Esophagus squamous epithelium (tissue), 5 donors: ENCODE measurements at regions not wholly inside any gene's neighbourhood (a gene's known extent, or its start where the extent isn't known, plus 50 kb on each side); places are given as distances from the start of the nearest gene placed in this dataset.

Experiments used
- DNase-seq: peaks from one replicate; lab custom pipeline; 2025; lab: John Stamatoyannopoulos, UW
- H3K27ac ChIP-seq, 4 donors: fragments of 200-600 bp; sonication (generic); one replicate each; pipeline ENCODE4 v1.5.1; 2016 to 2019; ENCODE audit warnings: mild to moderate bottlenecking in 1 of 4
- H3K27me3 ChIP-seq, 4 donors: fragments of 200-600 bp; sonication (generic); 1 replicate in 3 of 4; 2 replicates in 1 of 4; pipeline versions ENCODE4 v1.5.1 to v1.6.0; 2017 to 2021; ENCODE audit warnings: antibody characterized with exemption in 1 of 4
- H3K36me3 ChIP-seq, 3 donors: fragments of 200-600 bp; sonication (generic); one replicate each; pipeline ENCODE4 v1.5.1; 2016 to 2019
- H3K4me1 ChIP-seq, 3 donors: fragments of 200-600 bp; sonication (generic); one replicate each; pipeline ENCODE4 v1.5.1; 2017 to 2019
- H3K4me3 ChIP-seq, 4 donors: fragments of 200-600 bp; sonication (generic); 1 replicate in 3 of 4; 2 replicates in 1 of 4; pipeline ENCODE4 v1.5.1; 2016 to 2019; ENCODE audit warnings: mild to moderate bottlenecking in 2 of 4, moderate library complexity in 1 of 4
- H3K9me3 ChIP-seq, 3 donors: fragments of 200-600 bp; sonication (generic); one replicate each; pipeline ENCODE4 v1.5.1; 2016 to 2019
- POLR2A ChIP-seq, 4 donors: fragments of 450-650 bp; IDR thresholded peaks; one replicate each; pipeline ENCODE4 v1.6.1; 2017; ENCODE audit warnings: antibody characterized with exemption in 4 of 4, mild to moderate bottlenecking in 4 of 4, moderate library complexity in 3 of 4
- WGBS, 2 donors: methylation state at CpG; one replicate each; pipeline ENCODE4 v1.1.5; 2018; 5-methylcytosine and 5-hydroxymethylcytosine counted together
- intact Hi-C: fragments of 100-400 bp; cut with DNase I; formaldehyde crosslinking; loops from one replicate; pipeline ENCODE4 v1.15.0; 2022
- TF ChIP-seq, protein P1 (sequence below), 6 experiments: fragments of 450-650 bp in 4 of 6; fragments of 200-600 bp in 2 of 6; sonication (generic) in 2 of 6; IDR thresholded peaks; one replicate each; pipeline ENCODE4 v1.5.1; 2016 to 2019; ENCODE audit warnings: antibody characterized with exemption in 6 of 6, mild to moderate bottlenecking in 4 of 6, moderate library complexity in 4 of 6
- donor health status: DM: yes; HTN: yes; CAD: no.

DNA sequence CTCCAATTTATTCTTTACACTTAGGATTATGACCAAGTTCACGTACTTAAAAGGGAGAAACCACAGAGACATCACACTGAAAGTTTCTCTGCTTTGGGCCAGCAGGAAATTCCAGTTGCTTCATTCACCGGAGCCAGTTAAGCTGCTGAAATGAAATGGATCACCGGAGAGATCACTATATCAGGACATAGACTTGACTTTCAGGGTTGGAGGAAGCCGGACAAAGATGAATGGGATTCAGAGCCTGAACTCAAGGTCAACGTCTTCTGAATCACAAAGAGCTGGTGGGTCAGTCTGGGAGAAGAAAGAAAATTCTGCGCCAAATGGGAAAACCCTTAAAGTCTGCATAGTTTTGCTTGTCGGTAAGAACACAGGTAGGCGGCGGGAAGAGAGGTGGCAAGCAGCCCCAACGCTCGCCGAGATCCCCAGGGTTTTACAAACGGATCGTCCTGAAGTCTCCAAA, 81.9 kb upstream of the CCDC28A start:
- peak overlapping the region; percentile 85 to 96 (median 94) for H3K27ac ChIP-seq
- DNase-seq: no peak
- intact Hi-C loops: loop anchor here (10.0 kb wide), 2 partner anchors 73 to 97 kb away; no protein-coding TSS in a partner anchor
- no peaks in the 10 kb centered on the region for H3K9me3 ChIP-seq
- WGBS, 2 donors: 4 to 11% methylated on average over 9 to 14 of the region's 14 CpGs
- TF ChIP-seq POLR2A (IDR thresholded peaks at IDR 0.05): no peak
- TF ChIP-seq, protein P1, sequence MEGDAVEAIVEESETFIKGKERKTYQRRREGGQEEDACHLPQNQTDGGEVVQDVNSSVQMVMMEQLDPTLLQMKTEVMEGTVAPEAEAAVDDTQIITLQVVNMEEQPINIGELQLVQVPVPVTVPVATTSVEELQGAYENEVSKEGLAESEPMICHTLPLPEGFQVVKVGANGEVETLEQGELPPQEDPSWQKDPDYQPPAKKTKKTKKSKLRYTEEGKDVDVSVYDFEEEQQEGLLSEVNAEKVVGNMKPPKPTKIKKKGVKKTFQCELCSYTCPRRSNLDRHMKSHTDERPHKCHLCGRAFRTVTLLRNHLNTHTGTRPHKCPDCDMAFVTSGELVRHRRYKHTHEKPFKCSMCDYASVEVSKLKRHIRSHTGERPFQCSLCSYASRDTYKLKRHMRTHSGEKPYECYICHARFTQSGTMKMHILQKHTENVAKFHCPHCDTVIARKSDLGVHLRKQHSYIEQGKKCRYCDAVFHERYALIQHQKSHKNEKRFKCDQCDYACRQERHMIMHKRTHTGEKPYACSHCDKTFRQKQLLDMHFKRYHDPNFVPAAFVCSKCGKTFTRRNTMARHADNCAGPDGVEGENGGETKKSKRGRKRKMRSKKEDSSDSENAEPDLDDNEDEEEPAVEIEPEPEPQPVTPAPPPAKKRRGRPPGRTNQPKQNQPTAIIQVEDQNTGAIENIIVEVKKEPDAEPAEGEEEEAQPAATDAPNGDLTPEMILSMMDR (IDR thresholded peaks at IDR 0.05): no peak
- H3K4me1 ChIP-seq: peaks cover 3 to 46% (median 24%) of the 10 kb centered on the region in 3 donors
- H3K4me3 ChIP-seq: peak overlapping the region; percentile 63 to 95 (median 88)
- no peaks in the 10 kb centered on the region for H3K36me3 ChIP-seq
- H3K27me3 ChIP-seq: no peaks in the 10 kb centered on the region

DNA sequence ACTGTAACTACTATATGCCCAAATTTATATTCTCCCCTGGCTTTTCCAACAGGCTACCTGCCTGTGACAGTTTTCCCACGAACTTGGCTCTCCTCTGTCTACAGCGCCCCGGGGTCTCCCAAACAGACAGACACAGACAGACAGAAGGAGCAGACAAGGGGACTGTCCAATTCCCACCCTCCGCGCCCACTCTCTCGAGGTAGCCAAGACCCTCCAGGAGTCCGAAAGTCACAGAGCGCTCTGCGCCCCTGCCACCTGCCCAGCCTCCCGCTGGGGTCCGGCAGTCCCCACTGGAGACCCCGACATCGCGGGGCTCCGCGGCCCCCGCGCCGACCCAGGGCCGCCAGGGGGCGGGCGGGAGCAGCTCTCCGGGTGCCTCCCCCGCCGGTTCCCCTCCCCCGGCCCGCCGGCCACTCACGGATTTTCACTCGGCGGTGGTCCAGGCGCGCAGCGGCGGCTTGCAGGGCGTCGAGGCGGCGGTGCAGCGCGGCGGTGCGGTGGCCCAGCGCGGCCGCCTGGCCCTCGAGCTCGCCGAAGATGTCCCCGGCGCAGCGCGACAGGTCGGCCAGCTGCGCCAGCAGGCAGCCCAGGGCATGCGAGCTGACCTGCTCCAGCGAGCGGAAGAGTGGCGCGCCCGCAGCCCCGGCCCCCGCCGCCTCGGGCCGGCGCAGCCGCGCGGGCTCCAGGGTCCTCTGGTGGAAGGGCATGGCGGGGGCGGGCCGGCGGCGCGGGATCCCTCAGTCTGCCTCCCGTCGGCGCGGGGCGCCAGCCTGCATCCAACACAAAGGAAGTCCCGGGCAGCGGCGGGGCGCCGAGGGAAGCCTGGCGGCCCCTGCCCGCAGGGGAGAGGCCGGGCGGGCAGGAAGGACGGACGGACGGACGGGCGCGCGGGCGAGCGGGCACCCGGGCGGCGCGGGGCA, 81.3 kb upstream of the CCDC28A start:
- no peak for DNase-seq

DNA sequence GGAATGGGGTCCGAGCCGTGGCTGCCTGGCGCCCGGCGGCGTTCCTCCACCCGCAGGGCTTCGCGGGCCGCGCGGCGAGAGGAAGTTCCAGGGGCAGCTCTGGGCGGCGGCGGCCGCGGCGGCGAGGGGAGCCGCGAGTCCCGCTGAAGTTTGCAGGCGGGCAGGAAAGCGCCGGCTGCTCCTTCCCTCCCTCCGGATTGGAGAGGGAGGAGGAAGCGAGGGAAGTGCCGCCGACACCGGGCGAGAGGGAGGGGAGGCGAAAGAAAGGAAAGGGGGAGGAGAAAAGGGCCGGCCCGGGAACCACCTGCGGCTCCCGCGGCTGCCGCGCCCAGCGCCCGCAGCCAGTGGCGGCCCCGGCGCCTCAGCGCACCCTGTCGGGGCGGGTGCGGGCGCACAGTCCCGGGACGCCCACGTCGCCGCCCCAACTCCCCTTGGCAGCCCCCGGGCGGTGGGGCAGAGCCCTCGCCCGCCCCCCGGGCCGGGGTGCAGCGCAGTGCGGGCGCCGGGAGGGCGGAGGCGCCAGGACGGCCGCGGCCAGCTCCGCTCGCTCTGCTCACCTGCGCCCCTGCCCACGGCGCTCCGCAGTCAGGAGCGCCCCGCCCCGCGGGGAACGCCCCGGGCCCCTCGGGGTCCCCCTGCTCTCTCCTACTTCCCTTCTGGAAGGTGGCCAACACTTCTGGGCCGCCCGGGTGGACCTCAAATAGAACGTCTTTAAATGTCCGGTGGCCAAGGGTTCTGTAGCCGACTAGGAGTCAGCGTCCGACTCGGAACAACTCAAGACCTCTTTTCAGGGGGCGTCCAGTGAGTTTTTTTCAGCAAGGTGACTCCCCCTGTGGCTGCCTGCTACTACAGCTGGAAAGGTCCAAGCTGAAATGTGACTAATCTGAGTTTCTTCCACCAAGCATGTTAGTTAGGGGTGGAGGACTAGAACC, 80.3 kb upstream of the CCDC28A start:
- no peak for DNase-seq
- Histone ChIP-seq H3K9me3 (no peaks in the 10 kb centered on the region), H3K4me1 (peaks cover 3 to 42% (median 24%) of the 10 kb centered on the region in 3 donors), H3K27ac (peak overlapping the region; percentile 85 to 96 (median 94)), H3K4me3 (peak overlapping the region; percentile 63 to 95 (median 88)), H3K27me3 (no peaks in the 10 kb centered on the region), H3K36me3 (no peaks in the 10 kb centered on the region)
- intact Hi-C loops: loop anchor here (10.0 kb wide), 2 partner anchors 72 to 98 kb away; no protein-coding TSS in a partner anchor
- WGBS, 2 donors: 0% methylated on average over 2 of the region's 92 CpGs
- TF ChIP-seq POLR2A (IDR thresholded peaks at IDR 0.05): peak in 3 of 4 donors; percentile 61 to 83 (median 78)
- TF ChIP-seq, protein P1 (IDR thresholded peaks at IDR 0.05): peak in 2 of 6 experiments; percentile 23 to 40

More for the DNA sequence above, 81.3 kb upstream of the CCDC28A start:
- H3K4me3 ChIP-seq: peak overlapping the region; percentile 63 to 95 (median 88)
- H3K9me3 ChIP-seq: no peaks in the 10 kb centered on the region
- intact Hi-C loops: loop anchor here (10.0 kb wide), 2 partner anchors 72 to 98 kb away; no protein-coding TSS in a partner anchor
- peak in 1 of 4 donors; percentile 4 for TF ChIP-seq POLR2A (IDR thresholded peaks at IDR 0.05)
- TF ChIP-seq, protein P1 (IDR thresholded peaks at IDR 0.05): peak; percentile 77 to 92 (median 86)
- H3K4me1 ChIP-seq: peaks cover 3 to 46% (median 24%) of the 10 kb centered on the region in 3 donors
- WGBS, 2 donors: 2% methylated on average over 15 of the region's 103 CpGs; no CpG with 5 or more reads in 1 of the 2 donors
- H3K27ac ChIP-seq: peak overlapping the region; percentile 85 to 96 (median 94)
- no peaks in the 10 kb centered on the region for H3K36me3 ChIP-seq
- H3K27me3 ChIP-seq: no peaks in the 10 kb centered on the region

DNA sequence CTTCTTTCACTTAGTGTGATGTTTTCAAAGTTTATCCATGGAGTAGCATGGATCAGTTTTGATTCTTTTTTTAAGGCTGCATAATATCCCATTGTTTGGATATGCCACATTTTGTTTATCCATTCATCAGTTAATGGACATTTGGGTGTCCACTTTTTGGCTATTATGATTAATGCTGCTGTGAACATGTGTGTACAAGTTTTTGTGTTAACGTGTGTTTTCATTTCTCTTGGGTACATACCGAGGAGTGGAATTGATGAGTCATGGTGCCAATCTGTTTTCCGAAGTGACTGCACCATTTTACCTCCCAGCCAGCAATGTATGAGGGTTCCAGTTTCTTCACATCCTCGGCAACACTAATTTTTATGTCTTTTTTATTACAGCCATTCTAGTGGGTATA, 78.4 kb upstream of the CCDC28A start:
- Histone ChIP-seq H3K4me3 (no peak overlapping the region), H3K27ac (no peak overlapping the region), H3K27me3 (no peaks in the 10 kb centered on the region), H3K36me3 (no peaks in the 10 kb centered on the region), H3K4me1 (peaks cover 3 to 22% (median 13%) of the 10 kb centered on the region in 3 donors), H3K9me3 (no peaks in the 10 kb centered on the region)
- intact Hi-C loops: loop anchor here (10.0 kb wide), 2 partner anchors 70 to 100 kb away; no protein-coding TSS in a partner anchor
- TF ChIP-seq, protein P1 (IDR thresholded peaks at IDR 0.05): no peak
- no peak for TF ChIP-seq POLR2A (IDR thresholded peaks at IDR 0.05)
- DNase-seq: no peak
- WGBS, 2 donors: 49 to 62% methylated on average over 4 of the region's 4 CpGs
